CD14-positive monocyte (primary cell): ENCODE measurements at regions not wholly inside any gene's neighbourhood (a gene's known extent, or its start where the extent isn't known, plus 50 kb on each side); places are given as distances from the start of the nearest gene placed in this dataset.

ENCODE experiments used
- DNase-seq, 3 donors: peaks; one replicate each; pipeline ENCODE4 v3.0.0-alpha.2; 2011 to 2022
- H2AFZ ChIP-seq: 2 replicates; pipeline ENCODE4 v1.6.0; 2012; ENCODE audit warnings: mild to moderate bottlenecking, low read depth, low read length, inconsistent platforms; ENCODE audit not compliant: insufficient read depth, poor library complexity, severe bottlenecking
- H3K27ac ChIP-seq, 2 donors: 1 replicate in 1 of 2; 2 replicates in 1 of 2; pipeline ENCODE4 v1.5.1; 2012 to 2013; ENCODE audit warnings: low read length in 2 of 2, control low read depth in 1 of 2, inconsistent platforms in 1 of 2, low read depth in 1 of 2, mild to moderate bottlenecking in 1 of 2
- H3K27me3 ChIP-seq, 2 donors: one replicate each; pipeline versions ENCODE4 v1.6.0 to v1.6.1; 2011 to 2013; ENCODE audit warnings: low read length in 2 of 2; ENCODE audit not compliant: control insufficient read depth in 2 of 2, insufficient read depth in 2 of 2
- H3K36me3 ChIP-seq, 2 donors: replicated peaks in 1 of 2; 1 replicate in 1 of 2; 2 replicates in 1 of 2; pipeline versions ENCODE4 v1.5.1 to v1.6.1; 2012 to 2013; ENCODE audit warnings: low read length in 2 of 2, control low read depth in 1 of 2, inconsistent platforms in 1 of 2, mild to moderate bottlenecking in 1 of 2; ENCODE audit not compliant: insufficient read depth in 2 of 2, control insufficient read depth in 1 of 2
- H3K4me1 ChIP-seq, 2 donors: 1 replicate in 1 of 2; 2 replicates in 1 of 2; pipeline versions ENCODE4 v1.5.1 to v1.6.1; 2012 to 2013; ENCODE audit warnings: low read length in 2 of 2, control low read depth in 1 of 2, inconsistent platforms in 1 of 2, mild to moderate bottlenecking in 1 of 2, moderate library complexity in 1 of 2; ENCODE audit not compliant: insufficient read depth in 2 of 2, control insufficient read depth in 1 of 2
- H3K4me2 ChIP-seq: replicated peaks from 2 replicates; pipeline ENCODE3; 2012; ENCODE audit warnings: low read length, moderate library complexity, mild to moderate bottlenecking; ENCODE audit not compliant: poor library complexity, severe bottlenecking; ENCODE audit errors: extremely low read depth
- H3K4me3 ChIP-seq, 3 experiments: fragments of 200-600 bp in 1 of 3; sonication (generic) in 1 of 3; replicated peaks in 1 of 3; 1 replicate in 2 of 3; 2 replicates in 1 of 3; pipeline ENCODE4 v1.5.1; 2011 to 2013; ENCODE audit warnings: low read length in 3 of 3, mild to moderate bottlenecking in 3 of 3, control low read depth in 2 of 3, low read depth in 2 of 3, inconsistent platforms in 1 of 3, moderate library complexity in 1 of 3
- H3K79me2 ChIP-seq: 2 replicates; pipeline ENCODE4 v1.6.0; 2012; ENCODE audit warnings: mild to moderate bottlenecking, control low read depth, inconsistent platforms, low read length, moderate library complexity; ENCODE audit not compliant: insufficient read depth
- H3K9ac ChIP-seq: 2 replicates; pipeline ENCODE4 v1.6.0; 2017; ENCODE audit warnings: low read length, mild to moderate bottlenecking; ENCODE audit not compliant: insufficient read depth, poor library complexity, severe bottlenecking
- H3K9me3 ChIP-seq, 2 donors: replicated peaks in 1 of 2; 1 replicate in 1 of 2; 2 replicates in 1 of 2; pipeline versions ENCODE4 v1.5.1 to v1.6.1; 2012 to 2013; ENCODE audit warnings: low read length in 2 of 2, control low read depth in 1 of 2; ENCODE audit not compliant: control insufficient read depth in 1 of 2, insufficient read depth in 1 of 2
- H4K20me1 ChIP-seq: 2 replicates; pipeline ENCODE4 v1.6.0; 2012; ENCODE audit warnings: mild to moderate bottlenecking, low read length, control low read depth, moderate library complexity; ENCODE audit not compliant: insufficient read depth
- H3K27ac Mint-ChIP-seq, 7 donors: one replicate each; pipeline ENCODE4 v1.8.0; 2020; ENCODE audit warnings: mild to moderate bottlenecking in 7 of 7, mixed read lengths in 7 of 7, moderate library complexity in 6 of 7, inconsistent platforms in 2 of 7
- H3K27me3 Mint-ChIP-seq, 3 donors: one replicate each; pipeline ENCODE4 v1.8.0; 2021 to 2022; ENCODE audit warnings: low read depth in 3 of 3, mild to moderate bottlenecking in 3 of 3, mixed read lengths in 3 of 3, moderate library complexity in 3 of 3, inconsistent platforms in 1 of 3
- H3K36me3 Mint-ChIP-seq, 2 donors: one replicate each; pipeline ENCODE4 v1.8.0; 2020; ENCODE audit warnings: mixed read lengths in 2 of 2, inconsistent platforms in 1 of 2, mild to moderate bottlenecking in 1 of 2
- H3K4me1 Mint-ChIP-seq: one replicate; pipeline ENCODE4 v1.8.0; 2020; ENCODE audit warnings: mild to moderate bottlenecking, mixed read lengths
- H3K4me3 Mint-ChIP-seq, 2 donors: one replicate each; pipeline ENCODE4 v1.8.0; 2020; ENCODE audit warnings: mild to moderate bottlenecking in 2 of 2, mixed read lengths in 2 of 2, moderate library complexity in 1 of 2
- H3K9me3 Mint-ChIP-seq, 7 donors: one replicate each; pipeline ENCODE4 v1.8.0; 2020 to 2022; ENCODE audit warnings: mixed read lengths in 7 of 7, mild to moderate bottlenecking in 6 of 7, moderate library complexity in 6 of 7, inconsistent platforms in 2 of 7
- WGBS: methylation state at CpG from one replicate; pipeline ENCODE4 v1.1.5; 2013; ENCODE audit warnings: missing lambda C conversion rate; ENCODE audit not compliant: insufficient coverage; 5-methylcytosine and 5-hydroxymethylcytosine counted together
- intact Hi-C, 2 donors: fragments of 100-400 bp; cut with micrococcal nuclease; formaldehyde crosslinking; loops; one replicate each; pipeline versions ENCODE4 v1.15.0 to v1.15.1; 2023
- TF ChIP-seq, protein P1 (sequence below): fragments of 200-600 bp; IDR thresholded peaks from one replicate; pipeline ENCODE4 v1.8.0; 2022; ENCODE audit warnings: antibody characterized with exemption, mild to moderate bottlenecking

DNA sequence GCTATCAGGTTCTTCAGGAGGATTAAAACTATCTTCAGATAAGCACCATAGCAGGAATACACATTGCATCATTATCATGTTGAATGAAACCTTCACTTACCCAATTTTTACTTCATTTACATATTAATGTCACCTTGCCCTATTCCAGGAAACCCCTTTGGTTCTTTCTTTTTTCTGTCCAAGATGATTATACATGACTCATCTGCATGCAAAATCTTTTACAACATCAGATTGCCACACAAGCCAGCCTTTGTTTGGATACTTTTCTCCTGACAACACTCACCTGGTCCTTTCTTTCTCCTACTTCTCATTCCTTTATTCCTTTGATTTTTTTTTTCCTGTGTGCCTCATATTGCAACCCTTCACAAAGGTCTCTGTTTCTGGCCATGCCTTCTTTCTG is 200.5 kb upstream of the POU3F2 start:
- no peaks in the 10 kb centered on the region for H3K79me2 ChIP-seq

GRCh38 chr6:98634569-98634968 is 199.8 kb upstream of the POU3F2 start:
- Histone ChIP-seq H3K27me3 (no peaks in the 10 kb centered on the region), H3K4me3 (no peak overlapping the region), H3K9ac (no peak overlapping the region), H3K79me2 (no peaks in the 10 kb centered on the region), H3K36me3 (no peaks in the 10 kb centered on the region), H3K9me3 (no peaks in the 10 kb centered on the region), H3K4me2 (no peak overlapping the region), H2AFZ (no peak overlapping the region), H3K4me1 (no peaks in the 10 kb centered on the region), H3K27ac (no peak overlapping the region), H4K20me1 (no peaks in the 10 kb centered on the region)
- H3K4me1 Mint-ChIP-seq: no peaks in the 10 kb centered on the region
- no CpG with 5 or more reads among the region's 3 CpGs for WGBS
- peaks cover 0 to 2% (median 0%) of the 10 kb centered on the region in 7 donors for H3K9me3 Mint-ChIP-seq
- H3K36me3 Mint-ChIP-seq: no peaks in the 10 kb centered on the region
- intact Hi-C loops: no loop called here
- peaks cover 0 to 2% (median 2%) of the 10 kb centered on the region in 3 donors for H3K27me3 Mint-ChIP-seq
- no peak for DNase-seq
- H3K4me3 Mint-ChIP-seq: no peak overlapping the region
- H3K27ac Mint-ChIP-seq: no peak overlapping the region
- TF ChIP-seq, protein P1, sequence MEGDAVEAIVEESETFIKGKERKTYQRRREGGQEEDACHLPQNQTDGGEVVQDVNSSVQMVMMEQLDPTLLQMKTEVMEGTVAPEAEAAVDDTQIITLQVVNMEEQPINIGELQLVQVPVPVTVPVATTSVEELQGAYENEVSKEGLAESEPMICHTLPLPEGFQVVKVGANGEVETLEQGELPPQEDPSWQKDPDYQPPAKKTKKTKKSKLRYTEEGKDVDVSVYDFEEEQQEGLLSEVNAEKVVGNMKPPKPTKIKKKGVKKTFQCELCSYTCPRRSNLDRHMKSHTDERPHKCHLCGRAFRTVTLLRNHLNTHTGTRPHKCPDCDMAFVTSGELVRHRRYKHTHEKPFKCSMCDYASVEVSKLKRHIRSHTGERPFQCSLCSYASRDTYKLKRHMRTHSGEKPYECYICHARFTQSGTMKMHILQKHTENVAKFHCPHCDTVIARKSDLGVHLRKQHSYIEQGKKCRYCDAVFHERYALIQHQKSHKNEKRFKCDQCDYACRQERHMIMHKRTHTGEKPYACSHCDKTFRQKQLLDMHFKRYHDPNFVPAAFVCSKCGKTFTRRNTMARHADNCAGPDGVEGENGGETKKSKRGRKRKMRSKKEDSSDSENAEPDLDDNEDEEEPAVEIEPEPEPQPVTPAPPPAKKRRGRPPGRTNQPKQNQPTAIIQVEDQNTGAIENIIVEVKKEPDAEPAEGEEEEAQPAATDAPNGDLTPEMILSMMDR: no peak

More for the DNA sequence above, 200.5 kb upstream of the POU3F2 start:
- peaks cover 0 to 2% (median 2%) of the 10 kb centered on the region in 3 donors for H3K27me3 Mint-ChIP-seq
- no peak overlapping the region for H3K4me3 ChIP-seq
- H3K4me3 Mint-ChIP-seq: no peak overlapping the region
- no peaks in the 10 kb centered on the region for H3K36me3 Mint-ChIP-seq
- no peak overlapping the region for H3K9ac ChIP-seq
- no peak overlapping the region for H2AFZ ChIP-seq
- intact Hi-C loops: no loop called here
- no peak overlapping the region for H3K4me2 ChIP-seq
- H3K36me3 ChIP-seq: no peaks in the 10 kb centered on the region
- peaks cover 0 to 2% (median 0%) of the 10 kb centered on the region in 7 donors for H3K9me3 Mint-ChIP-seq
- no peaks in the 10 kb centered on the region for H4K20me1 ChIP-seq
- H3K27me3 ChIP-seq: no peaks in the 10 kb centered on the region
- no peaks in the 10 kb centered on the region for H3K9me3 ChIP-seq
- H3K4me1 Mint-ChIP-seq: no peaks in the 10 kb centered on the region
- H3K4me1 ChIP-seq: no peaks in the 10 kb centered on the region
- H3K27ac ChIP-seq: no peak overlapping the region
- no peak overlapping the region for H3K27ac Mint-ChIP-seq
- TF ChIP-seq, protein P1: no peak
- no peak for DNase-seq
